Stomach (tissue), 4 donors: ENCODE measurements at regions not wholly inside any gene's neighbourhood (a gene's known extent, or its start where the extent isn't known, plus 50 kb on each side); places are given as distances from the start of the nearest gene placed in this dataset.

Source experiments
- CTCF ChIP-seq, 7 experiments: fragments of 450-650 bp in 4 of 7; fragments of 200-600 bp in 3 of 7; sonication (generic) in 3 of 7; IDR thresholded peaks; one replicate each; pipeline ENCODE4 v1.5.1; 2016 to 2019; ENCODE audit warnings: antibody characterized with exemption in 7 of 7, control low read depth in 2 of 7, mild to moderate bottlenecking in 1 of 7
- EP300 ChIP-seq: sonication (generic); formaldehyde crosslinking; IDR thresholded peaks from one replicate; pipeline ENCODE4 v1.6.1; 2017; ENCODE audit warnings: antibody characterized with exemption
- POLR2A ChIP-seq, 4 donors: fragments of 450-650 bp; IDR thresholded peaks; one replicate each; pipeline ENCODE4 v1.6.1; 2016; ENCODE audit warnings: antibody characterized with exemption in 4 of 4, control low read depth in 2 of 4, mild to moderate bottlenecking in 1 of 4, moderate library complexity in 1 of 4
- POLR2AphosphoS5 ChIP-seq, 3 donors: sonication (generic); formaldehyde crosslinking; IDR thresholded peaks; one replicate each; pipeline ENCODE4 v1.6.1; 2016; ENCODE audit warnings: antibody characterized with exemption in 3 of 3

- TF ChIP-seq CTCF (IDR thresholded peaks at IDR 0.05) (no peak), POLR2A (IDR thresholded peaks at IDR 0.05) (no peak), POLR2AphosphoS5 (IDR thresholded peaks at IDR 0.05) (no peak), EP300 (no peak)
Measured at GRCh38 chr13:91216928-91217700, 130.4 kb upstream of the MIR17HG start.
